Activated T-helper 17 cell treated with anti-CD3 and anti-CD28 coated beads, Interleukin-2, amount 50 U/mL, for 72 hours (primary cell): ENCODE measurements at regions not wholly inside any gene's neighbourhood (a gene's known extent, or its start where the extent isn't known, plus 50 kb on each side); places are given as distances from the start of the nearest gene placed in this dataset.

ENCODE experiments used
- ATAC-seq: fragments of 150-1000 bp; cut with Tn5 transposase; replicated peaks from 2 replicates; pipeline ENCODE4 v1.10.0; 2021; ENCODE audit warnings: mild to moderate bottlenecking, moderate library complexity
- H3K27ac Mint-ChIP-seq: one replicate; pipeline ENCODE4 v1.8.0; 2022; ENCODE audit warnings: mixed read lengths
- H3K27me3 Mint-ChIP-seq: one replicate; pipeline ENCODE4 v1.8.0; 2022; ENCODE audit warnings: mixed read lengths
- H3K36me3 Mint-ChIP-seq: one replicate; pipeline ENCODE4 v1.8.0; 2022; ENCODE audit warnings: low read depth, mild to moderate bottlenecking, mixed read lengths
- H3K4me1 Mint-ChIP-seq: one replicate; pipeline ENCODE4 v1.8.0; 2022; ENCODE audit warnings: mixed read lengths
- H3K4me3 Mint-ChIP-seq: one replicate; pipeline ENCODE4 v1.8.0; 2022; ENCODE audit warnings: mild to moderate bottlenecking, mixed read lengths
- H3K9me3 Mint-ChIP-seq: one replicate; pipeline ENCODE4 v1.8.0; 2022; ENCODE audit warnings: mixed read lengths

GRCh38 chr12:115132145-115132544 is 448.2 kb upstream of the TBX3 start:
- Mint-ChIP-seq H3K4me1 (no peaks in the 10 kb centered on the region), H3K27ac (no peak overlapping the region), H3K36me3 (no peaks in the 10 kb centered on the region), H3K9me3 (peaks cover 20% of the 10 kb centered on the region), H3K27me3 (no peaks in the 10 kb centered on the region), H3K4me3 (no peak overlapping the region)
- no peak for ATAC-seq

GRCh38 chr12:115129727-115130126 is 445.8 kb upstream of the TBX3 start:
- Mint-ChIP-seq H3K27ac (no peak overlapping the region), H3K4me3 (no peak overlapping the region), H3K36me3 (no peaks in the 10 kb centered on the region), H3K27me3 (no peaks in the 10 kb centered on the region), H3K9me3 (peaks cover 21% of the 10 kb centered on the region), H3K4me1 (no peaks in the 10 kb centered on the region)
- ATAC-seq = no peak

GRCh38 chr12:115121053-115121452 is 437.1 kb upstream of the TBX3 start:
- no peaks in the 10 kb centered on the region for H3K36me3 Mint-ChIP-seq
- ATAC-seq = no peak
- H3K9me3 Mint-ChIP-seq = peaks cover 11% of the 10 kb centered on the region

GRCh38 chr12:115118177-115118724 is 434.3 kb upstream of the TBX3 start:
- H3K4me3 Mint-ChIP-seq = no peak overlapping the region
- peaks cover 5% of the 10 kb centered on the region for H3K9me3 Mint-ChIP-seq
- no peaks in the 10 kb centered on the region for H3K27me3 Mint-ChIP-seq
- no peak for ATAC-seq
- no peaks in the 10 kb centered on the region for H3K4me1 Mint-ChIP-seq
- H3K27ac Mint-ChIP-seq = no peak overlapping the region
- H3K36me3 Mint-ChIP-seq = no peaks in the 10 kb centered on the region

More at GRCh38 chr12:115121053-115121452, 437.1 kb upstream of the TBX3 start:
- H3K4me1 Mint-ChIP-seq = no peaks in the 10 kb centered on the region
- H3K27me3 Mint-ChIP-seq = no peaks in the 10 kb centered on the region
- no peak overlapping the region for H3K27ac Mint-ChIP-seq
- no peak overlapping the region for H3K4me3 Mint-ChIP-seq

- H3K4me1 Mint-ChIP-seq = no peaks in the 10 kb centered on the region
- H3K27me3 Mint-ChIP-seq = no peaks in the 10 kb centered on the region
- no peak overlapping the region for H3K4me3 Mint-ChIP-seq
- no peak overlapping the region for H3K27ac Mint-ChIP-seq
- H3K36me3 Mint-ChIP-seq = no peaks in the 10 kb centered on the region
- no peak for ATAC-seq
- no peaks in the 10 kb centered on the region for H3K9me3 Mint-ChIP-seq
Observed at GRCh38 chr12:115114140-115114539, 430.2 kb upstream of the TBX3 start.

GRCh38 chr12:115109863-115110262 is 425.9 kb upstream of the TBX3 start:
- ATAC-seq = no peak
- Mint-ChIP-seq H3K27me3 (no peaks in the 10 kb centered on the region), H3K4me3 (no peak overlapping the region), H3K4me1 (no peaks in the 10 kb centered on the region), H3K27ac (no peak overlapping the region), H3K36me3 (no peaks in the 10 kb centered on the region), H3K9me3 (peaks cover 5% of the 10 kb centered on the region)

GRCh38 chr12:115108129-115109100 is 424.4 kb upstream of the TBX3 start:
- ATAC-seq = no peak
- H3K27me3 Mint-ChIP-seq = no peaks in the 10 kb centered on the region
- H3K4me1 Mint-ChIP-seq = no peaks in the 10 kb centered on the region
- H3K4me3 Mint-ChIP-seq = no peak overlapping the region
- no peaks in the 10 kb centered on the region for H3K36me3 Mint-ChIP-seq
- H3K27ac Mint-ChIP-seq = no peak overlapping the region
- H3K9me3 Mint-ChIP-seq = peaks cover 8% of the 10 kb centered on the region

GRCh38 chr12:115103884-115104883 is 420.2 kb upstream of the TBX3 start:
- Mint-ChIP-seq H3K4me3 (no peak overlapping the region), H3K4me1 (no peaks in the 10 kb centered on the region), H3K27ac (no peak overlapping the region), H3K36me3 (no peaks in the 10 kb centered on the region), H3K9me3 (peaks cover 19% of the 10 kb centered on the region), H3K27me3 (no peaks in the 10 kb centered on the region)
- ATAC-seq = no peak

- Mint-ChIP-seq H3K27ac (no peak overlapping the region), H3K9me3 (peaks cover 25% of the 10 kb centered on the region), H3K27me3 (no peaks in the 10 kb centered on the region), H3K4me1 (no peaks in the 10 kb centered on the region), H3K36me3 (no peaks in the 10 kb centered on the region), H3K4me3 (no peak overlapping the region)
- no peak for ATAC-seq
Observed at GRCh38 chr12:115102450-115102849, 418.5 kb upstream of the TBX3 start.

GRCh38 chr12:115101520-115101919 is 417.5 kb upstream of the TBX3 start:
- no peak overlapping the region for H3K4me3 Mint-ChIP-seq
- H3K27me3 Mint-ChIP-seq = no peaks in the 10 kb centered on the region
- no peak overlapping the region for H3K27ac Mint-ChIP-seq
- H3K9me3 Mint-ChIP-seq = peaks cover 25% of the 10 kb centered on the region
- no peaks in the 10 kb centered on the region for H3K4me1 Mint-ChIP-seq
- ATAC-seq = no peak
- H3K36me3 Mint-ChIP-seq = no peaks in the 10 kb centered on the region

GRCh38 chr12:115097416-115097815 is 413.4 kb upstream of the TBX3 start:
- Mint-ChIP-seq H3K27ac (no peak overlapping the region), H3K4me1 (no peaks in the 10 kb centered on the region), H3K36me3 (no peaks in the 10 kb centered on the region), H3K4me3 (no peak overlapping the region), H3K27me3 (no peaks in the 10 kb centered on the region), H3K9me3 (peaks cover 17% of the 10 kb centered on the region)
- ATAC-seq = no peak

- no peaks in the 10 kb centered on the region for H3K4me1 Mint-ChIP-seq
- H3K27me3 Mint-ChIP-seq = no peaks in the 10 kb centered on the region
- no peak overlapping the region for H3K4me3 Mint-ChIP-seq
- ATAC-seq = no peak
- peaks cover 13% of the 10 kb centered on the region for H3K9me3 Mint-ChIP-seq
- no peak overlapping the region for H3K27ac Mint-ChIP-seq
- H3K36me3 Mint-ChIP-seq = no peaks in the 10 kb centered on the region
Observed at GRCh38 chr12:115096588-115097397, 412.8 kb upstream of the TBX3 start.

- Mint-ChIP-seq H3K36me3 (no peaks in the 10 kb centered on the region), H3K27ac (no peak overlapping the region), H3K27me3 (no peaks in the 10 kb centered on the region), H3K4me3 (no peak overlapping the region), H3K9me3 (peaks cover 9% of the 10 kb centered on the region), H3K4me1 (no peaks in the 10 kb centered on the region)
- no peak for ATAC-seq
Observed at GRCh38 chr12:115095073-115095748, 411.2 kb upstream of the TBX3 start.
